T-helper 9 cell (primary cell): ENCODE measurements at regions not wholly inside any gene's neighbourhood (a gene's known extent, or its start where the extent isn't known, plus 50 kb on each side); places are given as distances from the start of the nearest gene placed in this dataset.

Experiments used
- DNase-seq: peaks from one replicate; pipeline ENCODE4 v3.0.0-alpha.2; 2020

GRCh38 chr2:100627330-100628300 lies 64.8 kb downstream of the PDCL3 start:
- DNase-seq, result no peak

GRCh38 chr2:100628506-100628905 lies 65.7 kb downstream of the PDCL3 start:
- DNase-seq, result no peak

GRCh38 chr2:100629309-100629708 lies 66.5 kb downstream of the PDCL3 start:
- DNase-seq, result no peak

GRCh38 chr2:100630473-100630977 lies 67.7 kb downstream of the PDCL3 start:
- DNase-seq, result no peak

- DNase-seq, result no peak
These were observed 69.2 kb downstream of the PDCL3 start for GRCh38 chr2:100632037-100632436.

- no peak for DNase-seq
These were observed 70.0 kb downstream of the PDCL3 start for GRCh38 chr2:100632759-100633158.

GRCh38 chr2:100639588-100640390 lies 77.0 kb downstream of the PDCL3 start:
- DNase-seq, result no peak

- DNase-seq, result no peak
These were observed 77.8 kb downstream of the PDCL3 start for GRCh38 chr2:100640431-100641124.

GRCh38 chr2:100641125-100641435 lies 78.3 kb downstream of the PDCL3 start:
- no peak for DNase-seq

- DNase-seq, result no peak
These were observed 79.6 kb downstream of the PDCL3 start for GRCh38 chr2:100642425-100642824.

- DNase-seq, result no peak
These were observed 80.7 kb downstream of the PDCL3 start for GRCh38 chr2:100643467-100643866.

- DNase-seq, result peak; percentile 12
These were observed 81.2 kb downstream of the PDCL3 start for GRCh38 chr2:100643906-100644501.

GRCh38 chr2:100645695-100646429 lies 83.1 kb downstream of the PDCL3 start:
- DNase-seq, result no peak

GRCh38 chr2:100647709-100648108 lies 84.9 kb downstream of the PDCL3 start:
- DNase-seq, result no peak

- no peak for DNase-seq
These were observed 87.4 kb downstream of the PDCL3 start for GRCh38 chr2:100650151-100650550.

- no peak for DNase-seq
These were observed 90.7 kb downstream of the PDCL3 start for GRCh38 chr2:100653449-100654035.

GRCh38 chr2:100654611-100655010 lies 91.8 kb downstream of the PDCL3 start:
- DNase-seq, result no peak

GRCh38 chr2:100655446-100655845 lies 92.7 kb downstream of the PDCL3 start:
- no peak for DNase-seq

GRCh38 chr2:100655936-100656534 lies 93.2 kb downstream of the PDCL3 start:
- no peak for DNase-seq

GRCh38 chr2:100658017-100658416 lies 95.2 kb downstream of the PDCL3 start:
- no peak for DNase-seq
